SK-N-SH (cell line): ENCODE measurements at regions not wholly inside any gene's neighbourhood (a gene's known extent, or its start where the extent isn't known, plus 50 kb on each side); places are given as distances from the start of the nearest gene placed in this dataset.
A peak's percentile ranks its signal among the peaks of the same experiment; 100 is the strongest.

Source experiments
- CTCF ChIA-PET: fragments of 300-600, 350-600 bp; formaldehyde crosslinking; extraction: SDS; loops from one replicate; lab custom pipeline; 2021; lab: Yijun Ruan, JAX
- POLR2A ChIA-PET: fragments of 350-600 bp; sonication (Branson Sonifier 250); formaldehyde crosslinking; extraction: SDS; loops from one replicate; lab custom pipeline; 2020; ENCODE audit warnings: antibody characterized with exemption, inconsistent platforms; lab: Yijun Ruan, JAX
- DNase-seq: peaks from one replicate; pipeline ENCODE4 v3.0.0; 2012
- H2AFZ ChIP-seq: fragments of 200-600 bp; sonication (generic); 2 replicates; pipeline ENCODE4 v1.8.1; 2016; ENCODE audit warnings: antibody characterized with exemption, mild to moderate bottlenecking, low read depth
- H3F3A ChIP-seq: fragments of 200-600 bp; sonication (generic); replicated peaks from 2 replicates; pipeline ENCODE3; 2016; ENCODE audit warnings: antibody characterized with exemption, mild to moderate bottlenecking; ENCODE audit not compliant: insufficient read depth
- H3K27ac ChIP-seq, 2 experiments: fragments of 200-500 bp in 1 of 2; fragments of 200-600 bp in 1 of 2; sonication (Bioruptor generic) in 1 of 2; sonication (generic), shearing (Covaris generic) in 1 of 2; 2 replicates each; pipeline versions ENCODE4 v1.5.1 to v1.6.1; 2014 to 2016; ENCODE audit warnings: low read depth in 2 of 2, inconsistent platforms in 1 of 2, low read length in 1 of 2, mild to moderate bottlenecking in 1 of 2, mixed read lengths in 1 of 2
- H3K27me3 ChIP-seq: fragments of 200-600 bp; sonication (generic), shearing (Covaris generic); 2 replicates; pipeline ENCODE4 v1.6.1; 2016; ENCODE audit warnings: mixed run types; ENCODE audit not compliant: insufficient read depth
- H3K36me3 ChIP-seq, 2 experiments: fragments of 200-500 bp in 1 of 2; fragments of 200-600 bp in 1 of 2; sonication (Bioruptor generic) in 1 of 2; sonication (generic) in 1 of 2; replicated peaks in 1 of 2; 2 replicates each; pipeline versions ENCODE3 to v1.5.1; 2014 to 2016; ENCODE audit warnings: low read length in 1 of 2, mild to moderate bottlenecking in 1 of 2; ENCODE audit not compliant: insufficient read depth in 2 of 2, control insufficient read depth in 1 of 2
- H3K4me1 ChIP-seq, 2 experiments: fragments of 200-500 bp in 1 of 2; fragments of 200-600 bp in 1 of 2; sonication (Bioruptor generic) in 1 of 2; sonication (generic), shearing (Covaris generic) in 1 of 2; 2 replicates each; pipeline versions ENCODE4 v1.5.1 to v1.6.1; 2014 to 2016; ENCODE audit warnings: low read depth in 1 of 2, low read length in 1 of 2, mixed run types in 1 of 2; ENCODE audit not compliant: insufficient read depth in 2 of 2, control insufficient read depth in 1 of 2
- H3K4me2 ChIP-seq: fragments of 200-600 bp; sonication (generic), shearing (Covaris generic); 2 replicates; pipeline ENCODE4 v1.6.1; 2017; ENCODE audit warnings: mixed run types
- H3K4me3 ChIP-seq, 2 experiments: fragments of 200-500 bp in 1 of 2; fragments of 200-600 bp in 1 of 2; sonication (Bioruptor generic) in 1 of 2; sonication (generic), shearing (Covaris generic) in 1 of 2; 2 replicates each; pipeline versions ENCODE4 v1.5.1 to v1.8.1; 2014 to 2016; ENCODE audit warnings: low read depth in 2 of 2, inconsistent platforms in 1 of 2, low read length in 1 of 2, mild to moderate bottlenecking in 1 of 2, mixed read lengths in 1 of 2, moderate library complexity in 1 of 2
- H3K79me2 ChIP-seq: fragments of 200-600 bp; sonication (generic); 2 replicates; pipeline ENCODE4 v1.8.1; 2017; ENCODE audit warnings: mild to moderate bottlenecking; ENCODE audit not compliant: insufficient read depth
- H3K9ac ChIP-seq: fragments of 200-600 bp; sonication (generic); 2 replicates; pipeline ENCODE4 v1.6.1; 2017; ENCODE audit warnings: mixed run types
- H3K9me2 ChIP-seq: fragments of 200-600 bp; sonication (generic); 2 replicates; pipeline ENCODE4 v1.6.1; 2017; ENCODE audit warnings: mixed run types
- H3K9me3 ChIP-seq: fragments of 200-600 bp; sonication (generic); 2 replicates; pipeline ENCODE4 v1.6.1; 2017; ENCODE audit warnings: mixed run types, mild to moderate bottlenecking, moderate library complexity
- H4K20me1 ChIP-seq: fragments of 200-600 bp; sonication (generic); 2 replicates; pipeline ENCODE4 v1.6.1; 2017; ENCODE audit warnings: mild to moderate bottlenecking, mixed run types; ENCODE audit not compliant: insufficient read depth
- FOSL2 ChIP-seq: IDR thresholded peaks from 2 replicates; pipeline ENCODE4 v1.4.0; 2012; ENCODE audit warnings: low read depth, mild to moderate bottlenecking, moderate library complexity, borderline replicate concordance
- FOXJ3 ChIP-seq: sonication (generic); formaldehyde crosslinking; IDR thresholded peaks from 2 replicates; pipeline ENCODE4 v1.5.1; 2020; ENCODE audit warnings: mild to moderate bottlenecking, missing genetic modification reagents
- GABPA ChIP-seq: IDR thresholded peaks from 2 replicates; pipeline ENCODE4 v1.4.0; 2012; ENCODE audit warnings: low read depth, mild to moderate bottlenecking
- GATA2 ChIP-seq: sonication (generic); formaldehyde crosslinking; IDR thresholded peaks from 2 replicates; pipeline ENCODE4 v1.5.0; 2020; ENCODE audit warnings: mild to moderate bottlenecking, missing genetic modification reagents
- MXI1 ChIP-seq: IDR thresholded peaks from 2 replicates; pipeline ENCODE4 v1.6.1; 2012; ENCODE audit warnings: mild to moderate bottlenecking, low read depth, low read length, improper control_type of control experiment
- NRF1 ChIP-seq: IDR thresholded peaks from 2 replicates; pipeline ENCODE4 v1.6.1; 2012; ENCODE audit warnings: low read depth, mild to moderate bottlenecking, low read length
- RAD21 ChIP-seq: IDR thresholded peaks from 2 replicates; pipeline ENCODE4 v1.6.1; 2012; ENCODE audit warnings: mild to moderate bottlenecking, low read length
- RCOR1 ChIP-seq: fragments of 150-350 bp; IDR thresholded peaks from 2 replicates; pipeline ENCODE4 v1.6.1; 2017; ENCODE audit warnings: antibody characterized with exemption, low read length
- RXRA ChIP-seq: IDR thresholded peaks from 2 replicates; pipeline ENCODE4 v1.4.0; 2012; ENCODE audit warnings: low read depth, mild to moderate bottlenecking, borderline replicate concordance
- SIN3A ChIP-seq: IDR thresholded peaks from 2 replicates; pipeline ENCODE4 v1.6.1; 2012; ENCODE audit warnings: low read depth, mild to moderate bottlenecking, low read length, moderate library complexity, borderline replicate concordance
- SMC3 ChIP-seq: IDR thresholded peaks from 2 replicates; pipeline ENCODE4 v1.6.1; 2012; ENCODE audit warnings: low read depth, low read length, improper control_type of control experiment
- TAF1 ChIP-seq: IDR thresholded peaks from 2 replicates; pipeline ENCODE4 v1.6.1; 2012; ENCODE audit warnings: low read depth, mild to moderate bottlenecking, low read length, moderate library complexity, borderline replicate concordance
- TEAD4 ChIP-seq: IDR thresholded peaks from 2 replicates; pipeline ENCODE4 v1.4.0; 2012; ENCODE audit warnings: mild to moderate bottlenecking, borderline replicate concordance; ENCODE audit not compliant: insufficient read depth
- TF ChIP-seq, protein P1 (sequence below): IDR thresholded peaks from 2 replicates; pipeline ENCODE4 v1.4.0; 2012; ENCODE audit warnings: low read depth
- TF ChIP-seq, protein P2 (sequence below): IDR thresholded peaks from 2 replicates; pipeline ENCODE4 v1.4.0; 2012; ENCODE audit warnings: low read depth, borderline replicate concordance
- TF ChIP-seq, protein P3 (sequence below): IDR thresholded peaks from 2 replicates; pipeline ENCODE4 v1.4.0; 2012; ENCODE audit warnings: low read depth, borderline replicate concordance
- TF ChIP-seq, protein P4 (sequence below): IDR thresholded peaks from 2 replicates; pipeline ENCODE4; 2012
- TF ChIP-seq, protein P5 (sequence below): fragments of 200-600 bp; sonication (generic); IDR thresholded peaks from 2 replicates; pipeline ENCODE4 v1.6.1; 2017; ENCODE audit warnings: antibody characterized with exemption, mild to moderate bottlenecking, moderate library complexity

DNA sequence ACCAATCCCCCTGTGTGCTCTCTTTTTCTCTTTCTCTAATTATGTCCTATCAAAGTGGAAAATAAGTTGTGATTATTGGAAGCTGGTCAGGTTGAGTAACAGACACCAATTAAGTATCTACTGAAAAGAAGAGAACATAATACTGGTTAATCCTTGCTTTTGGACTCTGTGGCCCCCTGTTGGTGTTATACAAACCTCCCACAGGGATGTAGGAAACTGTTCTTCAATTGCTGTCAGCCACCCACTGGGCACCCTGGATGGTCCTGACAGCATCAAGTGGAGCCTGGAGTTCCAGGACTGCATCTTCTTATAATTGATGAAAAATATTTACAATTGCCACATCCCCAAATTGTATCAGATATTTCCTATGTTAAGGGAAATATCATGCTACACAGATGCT lies 939.7 kb downstream of the KCNMA1 start:
- CTCF ChIA-PET = interaction anchor here (0.9 to 1.4 kb wide), 2 partner anchors 8 to 10 kb away, joined by 3 read pairs; no protein-coding TSS in a partner anchor

DNA sequence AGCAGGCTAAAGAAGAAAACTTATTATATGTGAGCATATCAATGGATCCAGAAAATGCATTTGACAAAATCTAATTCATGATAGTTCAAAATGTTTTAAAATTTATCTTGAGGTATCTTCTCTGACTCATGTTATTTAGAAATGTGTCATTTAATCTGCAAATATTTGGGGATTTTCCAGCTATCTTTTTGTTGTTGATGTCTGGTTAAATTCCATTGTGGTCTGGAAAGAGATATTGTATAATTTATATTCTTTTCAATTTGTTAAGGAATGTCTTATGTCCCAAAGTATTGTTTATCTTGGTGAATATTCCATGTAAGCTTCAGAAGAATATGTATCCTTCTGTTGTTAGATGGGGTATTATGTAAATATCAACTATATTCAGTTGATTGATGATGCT lies 942.5 kb downstream of the KCNMA1 start:
- Histone ChIP-seq H3K4me2 (no peak overlapping the region), H3K9ac (no peak overlapping the region), H3K4me3 (no peak overlapping the region), H3K27ac (no peak overlapping the region), H3K27me3 (no peaks in the 10 kb centered on the region), H3K9me3 (no peaks in the 10 kb centered on the region), H3K4me1 (no peaks in the 10 kb centered on the region), H3K79me2 (no peaks in the 10 kb centered on the region), H3K36me3 (no peaks in the 10 kb centered on the region), H3F3A (no peaks in the 10 kb centered on the region), H3K9me2 (no peaks in the 10 kb centered on the region), H2AFZ (no peak overlapping the region), H4K20me1 (no peaks in the 10 kb centered on the region)
- DNase-seq = no peak
- TF ChIP-seq TAF1 (no peak), RCOR1 (no peak), FOSL2 (no peak), GABPA (no peak), GATA2 (CRISPR knock-in tag) (no peak), FOXJ3 (CRISPR knock-in tag) (no peak), SMC3 (no peak), TEAD4 (no peak), RXRA (no peak), SIN3A (no peak), NRF1 (no peak), MXI1 (no peak), RAD21 (no peak)
- TF ChIP-seq, protein P1, sequence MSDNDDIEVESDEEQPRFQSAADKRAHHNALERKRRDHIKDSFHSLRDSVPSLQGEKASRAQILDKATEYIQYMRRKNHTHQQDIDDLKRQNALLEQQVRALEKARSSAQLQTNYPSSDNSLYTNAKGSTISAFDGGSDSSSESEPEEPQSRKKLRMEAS = no peak
- TF ChIP-seq, protein P2, sequence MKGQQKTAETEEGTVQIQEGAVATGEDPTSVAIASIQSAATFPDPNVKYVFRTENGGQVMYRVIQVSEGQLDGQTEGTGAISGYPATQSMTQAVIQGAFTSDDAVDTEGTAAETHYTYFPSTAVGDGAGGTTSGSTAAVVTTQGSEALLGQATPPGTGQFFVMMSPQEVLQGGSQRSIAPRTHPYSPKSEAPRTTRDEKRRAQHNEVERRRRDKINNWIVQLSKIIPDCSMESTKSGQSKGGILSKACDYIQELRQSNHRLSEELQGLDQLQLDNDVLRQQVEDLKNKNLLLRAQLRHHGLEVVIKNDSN = no peak
- TF ChIP-seq, protein P3, sequence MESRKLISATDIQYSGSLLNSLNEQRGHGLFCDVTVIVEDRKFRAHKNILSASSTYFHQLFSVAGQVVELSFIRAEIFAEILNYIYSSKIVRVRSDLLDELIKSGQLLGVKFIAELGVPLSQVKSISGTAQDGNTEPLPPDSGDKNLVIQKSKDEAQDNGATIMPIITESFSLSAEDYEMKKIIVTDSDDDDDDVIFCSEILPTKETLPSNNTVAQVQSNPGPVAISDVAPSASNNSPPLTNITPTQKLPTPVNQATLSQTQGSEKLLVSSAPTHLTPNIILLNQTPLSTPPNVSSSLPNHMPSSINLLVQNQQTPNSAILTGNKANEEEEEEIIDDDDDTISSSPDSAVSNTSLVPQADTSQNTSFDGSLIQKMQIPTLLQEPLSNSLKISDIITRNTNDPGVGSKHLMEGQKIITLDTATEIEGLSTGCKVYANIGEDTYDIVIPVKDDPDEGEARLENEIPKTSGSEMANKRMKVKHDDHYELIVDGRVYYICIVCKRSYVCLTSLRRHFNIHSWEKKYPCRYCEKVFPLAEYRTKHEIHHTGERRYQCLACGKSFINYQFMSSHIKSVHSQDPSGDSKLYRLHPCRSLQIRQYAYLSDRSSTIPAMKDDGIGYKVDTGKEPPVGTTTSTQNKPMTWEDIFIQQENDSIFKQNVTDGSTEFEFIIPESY = no peak
- TF ChIP-seq, protein P4, sequence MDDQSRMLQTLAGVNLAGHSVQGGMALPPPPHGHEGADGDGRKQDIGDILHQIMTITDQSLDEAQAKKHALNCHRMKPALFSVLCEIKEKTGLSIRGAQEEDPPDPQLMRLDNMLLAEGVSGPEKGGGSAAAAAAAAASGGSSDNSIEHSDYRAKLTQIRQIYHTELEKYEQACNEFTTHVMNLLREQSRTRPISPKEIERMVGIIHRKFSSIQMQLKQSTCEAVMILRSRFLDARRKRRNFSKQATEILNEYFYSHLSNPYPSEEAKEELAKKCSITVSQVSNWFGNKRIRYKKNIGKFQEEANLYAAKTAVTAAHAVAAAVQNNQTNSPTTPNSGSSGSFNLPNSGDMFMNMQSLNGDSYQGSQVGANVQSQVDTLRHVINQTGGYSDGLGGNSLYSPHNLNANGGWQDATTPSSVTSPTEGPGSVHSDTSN = no peak
- POLR2A ChIA-PET = no interaction called here
- CTCF ChIA-PET = no interaction called here

More for the DNA sequence above, 939.7 kb downstream of the KCNMA1 start:
- Histone ChIP-seq H4K20me1 (no peaks in the 10 kb centered on the region), H3F3A (no peaks in the 10 kb centered on the region), H3K36me3 (no peaks in the 10 kb centered on the region)
- POLR2A ChIA-PET = no interaction called here
- TF ChIP-seq, protein P5, sequence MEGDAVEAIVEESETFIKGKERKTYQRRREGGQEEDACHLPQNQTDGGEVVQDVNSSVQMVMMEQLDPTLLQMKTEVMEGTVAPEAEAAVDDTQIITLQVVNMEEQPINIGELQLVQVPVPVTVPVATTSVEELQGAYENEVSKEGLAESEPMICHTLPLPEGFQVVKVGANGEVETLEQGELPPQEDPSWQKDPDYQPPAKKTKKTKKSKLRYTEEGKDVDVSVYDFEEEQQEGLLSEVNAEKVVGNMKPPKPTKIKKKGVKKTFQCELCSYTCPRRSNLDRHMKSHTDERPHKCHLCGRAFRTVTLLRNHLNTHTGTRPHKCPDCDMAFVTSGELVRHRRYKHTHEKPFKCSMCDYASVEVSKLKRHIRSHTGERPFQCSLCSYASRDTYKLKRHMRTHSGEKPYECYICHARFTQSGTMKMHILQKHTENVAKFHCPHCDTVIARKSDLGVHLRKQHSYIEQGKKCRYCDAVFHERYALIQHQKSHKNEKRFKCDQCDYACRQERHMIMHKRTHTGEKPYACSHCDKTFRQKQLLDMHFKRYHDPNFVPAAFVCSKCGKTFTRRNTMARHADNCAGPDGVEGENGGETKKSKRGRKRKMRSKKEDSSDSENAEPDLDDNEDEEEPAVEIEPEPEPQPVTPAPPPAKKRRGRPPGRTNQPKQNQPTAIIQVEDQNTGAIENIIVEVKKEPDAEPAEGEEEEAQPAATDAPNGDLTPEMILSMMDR = peak; percentile 15; the same call in 1 of the 2 replicates
- no peak for TF ChIP-seq FOSL2
- TF ChIP-seq, all 33 proteins: peak for 1
- no peak for DNase-seq
- Histone ChIP-seq H3K27ac (no peak overlapping the region), H3K4me2 (no peak overlapping the region), H3K4me1 (no peaks in the 10 kb centered on the region), H3K27me3 (no peaks in the 10 kb centered on the region), H3K9me3 (no peaks in the 10 kb centered on the region), H3K4me3 (no peak overlapping the region), H2AFZ (no peak overlapping the region), H3K9ac (no peak overlapping the region), H3K79me2 (no peaks in the 10 kb centered on the region), H3K9me2 (no peaks in the 10 kb centered on the region)
